Glutamatergic neuron (in vitro differentiated cells): ENCODE measurements at regions not wholly inside any gene's neighbourhood (a gene's known extent, or its start where the extent isn't known, plus 50 kb on each side); places are given as distances from the start of the nearest gene placed in this dataset.

ENCODE experiments used
- DNase-seq: peaks from one replicate; pipeline ENCODE4 v3.0.0; 2022
- H3K27ac Mint-ChIP-seq: one replicate; pipeline ENCODE4 v1.8.0; 2020; ENCODE audit warnings: mild to moderate bottlenecking, mixed read lengths, inconsistent platforms; ENCODE audit not compliant: unreplicated experiment
- H3K27me3 Mint-ChIP-seq: one replicate; pipeline ENCODE4 v1.8.0; 2020; ENCODE audit warnings: mild to moderate bottlenecking, moderate library complexity, mixed read lengths, inconsistent platforms; ENCODE audit not compliant: unreplicated experiment
- H3K36me3 Mint-ChIP-seq: one replicate; pipeline ENCODE4 v1.8.0; 2020; ENCODE audit warnings: mild to moderate bottlenecking, mixed read lengths, inconsistent platforms; ENCODE audit not compliant: unreplicated experiment
- H3K4me1 Mint-ChIP-seq: one replicate; pipeline ENCODE4 v1.8.0; 2020; ENCODE audit warnings: mild to moderate bottlenecking, low read depth, mixed read lengths, inconsistent platforms; ENCODE audit not compliant: unreplicated experiment
- H3K4me3 Mint-ChIP-seq: one replicate; pipeline ENCODE4 v1.8.0; 2020; ENCODE audit warnings: mild to moderate bottlenecking, mixed read lengths, inconsistent platforms; ENCODE audit not compliant: unreplicated experiment
- H3K9me3 Mint-ChIP-seq: one replicate; pipeline ENCODE4 v1.8.0; 2020; ENCODE audit warnings: mild to moderate bottlenecking, moderate library complexity, mixed read lengths, inconsistent platforms; ENCODE audit not compliant: unreplicated experiment
- CTCF ChIP-seq: fragments of 200-600 bp; sonication (generic); IDR thresholded peaks from one replicate; pipeline ENCODE4 v1.5.0; 2021; ENCODE audit not compliant: partially characterized antibody, unreplicated experiment

GRCh38 chr9:93829271-93830011 lies 125.7 kb downstream of the BARX1 start:
- Mint-ChIP-seq H3K4me3 (no peak overlapping the region), H3K27me3 (peaks cover 5% of the 10 kb centered on the region), H3K9me3 (peaks cover 2% of the 10 kb centered on the region), H3K36me3 (peaks cover 4% of the 10 kb centered on the region), H3K27ac (no peak overlapping the region), H3K4me1 (no peaks in the 10 kb centered on the region)
- no peak for DNase-seq
- TF ChIP-seq CTCF: no peak

DNA sequence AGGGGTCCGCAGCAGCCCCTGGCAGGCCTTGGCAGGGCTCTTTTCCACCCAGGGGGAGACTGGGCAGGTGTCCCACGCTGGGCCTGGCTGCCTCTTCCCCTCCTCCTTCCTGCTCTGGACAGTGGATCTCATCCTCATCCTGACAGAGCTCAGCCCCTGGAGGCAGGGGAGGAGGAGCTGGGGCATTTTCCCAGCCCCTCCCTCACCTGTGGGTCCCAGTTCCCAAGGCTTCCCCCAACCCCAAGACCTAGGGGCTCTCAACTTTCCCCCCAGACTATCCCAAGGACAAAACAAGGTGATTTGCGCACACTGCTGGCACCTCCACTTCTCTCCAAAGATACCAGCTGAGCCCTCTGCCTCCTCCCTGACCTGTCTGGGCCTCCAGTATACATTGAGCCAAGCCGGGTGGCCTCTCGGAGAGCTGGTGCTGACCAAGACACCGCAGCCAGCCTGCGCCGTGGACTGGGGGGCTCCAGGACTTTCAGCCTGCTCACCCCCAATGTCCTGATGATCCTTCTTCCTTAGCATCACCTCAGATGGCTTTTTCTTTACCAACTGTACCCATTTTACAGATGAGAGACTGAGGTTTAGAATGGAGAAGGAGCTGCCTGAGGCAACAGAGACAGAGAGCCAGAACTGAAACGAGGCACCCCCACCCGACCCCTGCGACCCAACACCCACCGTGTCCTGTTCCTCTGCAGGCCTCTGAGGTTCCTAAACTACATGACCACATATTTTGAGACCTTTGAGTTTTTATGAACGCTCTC lies 126.6 kb downstream of the BARX1 start:
- H3K27me3 Mint-ChIP-seq: peaks cover 5% of the 10 kb centered on the region
- H3K4me1 Mint-ChIP-seq: no peaks in the 10 kb centered on the region
- no peak for DNase-seq
- TF ChIP-seq CTCF: no peak
- peaks cover 2% of the 10 kb centered on the region for H3K9me3 Mint-ChIP-seq
- no peak overlapping the region for H3K4me3 Mint-ChIP-seq
- H3K36me3 Mint-ChIP-seq: peaks cover 4% of the 10 kb centered on the region
- no peak overlapping the region for H3K27ac Mint-ChIP-seq

GRCh38 chr9:93827545-93828330 lies 127.4 kb downstream of the BARX1 start:
- Mint-ChIP-seq H3K27me3 (peaks cover 5% of the 10 kb centered on the region), H3K27ac (no peak overlapping the region), H3K36me3 (peaks cover 6% of the 10 kb centered on the region), H3K9me3 (peaks cover 2% of the 10 kb centered on the region), H3K4me1 (no peaks in the 10 kb centered on the region), H3K4me3 (no peak overlapping the region)
- TF ChIP-seq CTCF: peak; percentile 96
- DNase-seq: peak; percentile 81

DNA sequence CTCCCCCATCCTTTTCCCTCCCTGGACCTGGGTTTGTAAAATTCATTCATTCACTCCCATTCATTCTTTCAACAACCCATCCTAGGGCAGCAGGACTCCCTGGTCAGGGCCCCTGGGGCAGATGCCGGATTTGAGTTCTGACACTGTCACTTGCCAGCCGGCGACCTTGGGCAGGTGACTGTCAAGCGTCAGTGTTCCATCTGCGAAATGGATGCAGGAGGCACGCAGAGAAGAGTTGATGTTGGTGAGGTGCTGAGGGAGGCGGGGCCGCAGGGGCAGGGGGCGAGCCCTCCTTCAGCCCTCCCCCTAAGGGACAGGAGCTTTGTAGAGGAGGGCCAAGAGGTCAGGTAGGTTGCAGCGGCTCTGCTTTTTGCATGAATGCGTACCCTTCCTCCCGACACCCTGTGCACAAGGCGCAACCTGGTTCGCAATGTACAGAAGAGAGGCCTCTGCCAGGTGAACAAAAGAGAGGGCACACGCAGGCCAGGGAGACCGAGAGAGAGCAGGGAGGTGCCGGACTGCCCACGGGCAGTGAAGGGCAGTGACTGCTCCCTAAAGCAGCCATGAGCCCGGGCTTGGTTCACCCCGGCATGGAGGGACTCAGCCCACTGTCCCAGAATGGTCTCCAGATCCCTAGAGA lies 128.1 kb downstream of the BARX1 start:
- Mint-ChIP-seq H3K27ac (no peak overlapping the region), H3K27me3 (peaks cover 5% of the 10 kb centered on the region), H3K4me1 (no peaks in the 10 kb centered on the region), H3K36me3 (peaks cover 10% of the 10 kb centered on the region), H3K9me3 (peaks cover 2% of the 10 kb centered on the region), H3K4me3 (no peak overlapping the region)
- TF ChIP-seq CTCF: no peak
- no peak for DNase-seq
